Subcutaneous abdominal adipose tissue (tissue), 5 donors: ENCODE measurements at regions not wholly inside any gene's neighbourhood (a gene's known extent, or its start where the extent isn't known, plus 50 kb on each side); places are given as distances from the start of the nearest gene placed in this dataset.

Source experiments
- H3K27ac ChIP-seq: one replicate; pipeline ENCODE4 v1.7.0; 2013; ENCODE audit warnings: low read depth, mild to moderate bottlenecking, inconsistent platforms, low read length, moderate library complexity
- H3K27me3 ChIP-seq, 5 donors: one replicate each; pipeline ENCODE4 v1.7.0; 2013; ENCODE audit warnings: low read length in 5 of 5, inconsistent platforms in 1 of 5; ENCODE audit not compliant: control insufficient read depth in 5 of 5, insufficient read depth in 4 of 5
- H3K36me3 ChIP-seq, 5 donors: one replicate each; pipeline ENCODE4 v1.7.0; 2013; ENCODE audit warnings: low read length in 5 of 5; ENCODE audit not compliant: control insufficient read depth in 5 of 5, insufficient read depth in 5 of 5
- H3K4me1 ChIP-seq, 5 donors: one replicate each; pipeline ENCODE4 v1.7.0; 2013; ENCODE audit warnings: low read length in 5 of 5, mild to moderate bottlenecking in 3 of 5, moderate library complexity in 1 of 5; ENCODE audit not compliant: control insufficient read depth in 5 of 5, insufficient read depth in 5 of 5
- H3K4me3 ChIP-seq, 5 donors: one replicate each; pipeline ENCODE4 v1.7.0; 2013; ENCODE audit warnings: low read length in 5 of 5, low read depth in 1 of 5
- H3K9ac ChIP-seq, 5 donors: one replicate each; pipeline ENCODE4 v1.7.0; 2013; ENCODE audit warnings: low read length in 5 of 5, mild to moderate bottlenecking in 4 of 5, moderate library complexity in 3 of 5
- H3K9me3 ChIP-seq, 5 donors: one replicate each; pipeline ENCODE4 v1.7.0; 2013; ENCODE audit warnings: low read length in 5 of 5; ENCODE audit not compliant: control insufficient read depth in 5 of 5
- donor health status: healthy.
- donor health status: healthy.
- donor health status: healthy.
- donor health status: healthy.
- donor health status: healthy.

GRCh38 chr6:137749696-137750211 is 117.3 kb upstream of the TNFAIP3 start:
- H3K9me3 ChIP-seq, result no peaks in the 10 kb centered on the region
- peak overlapping the region in 4 of 5 donors; percentile 3 to 36 (median 24) for H3K4me3 ChIP-seq
- no peak overlapping the region for H3K27ac ChIP-seq

DNA sequence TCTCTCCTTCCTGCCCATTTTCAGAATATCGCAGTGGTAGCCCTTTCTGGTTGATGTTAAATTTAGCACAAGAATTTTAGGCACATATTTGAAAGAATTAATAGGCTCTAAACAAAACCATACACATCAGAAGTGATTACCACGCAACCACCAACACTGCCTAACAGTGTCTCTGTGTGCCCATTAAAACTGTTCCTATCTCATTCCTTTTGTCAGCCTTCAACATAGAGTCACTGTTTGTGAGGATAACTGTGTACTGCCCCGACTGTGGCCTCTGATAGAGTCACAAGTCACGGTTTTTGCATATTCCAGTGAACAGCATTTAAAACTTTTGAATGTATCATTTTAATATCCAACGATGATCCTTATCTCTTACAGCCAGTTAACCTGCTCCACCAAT is 116.8 kb upstream of the TNFAIP3 start:
- Histone ChIP-seq H3K27me3 (no peaks in the 10 kb centered on the region), H3K9ac (no peak overlapping the region), H3K27ac (no peak overlapping the region), H3K9me3 (no peaks in the 10 kb centered on the region), H3K4me1 (peaks cover 0 to 14% (median 6%) of the 10 kb centered on the region in 5 donors), H3K36me3 (no peaks in the 10 kb centered on the region), H3K4me3 (peak overlapping the region in 1 of 5 donors; percentile 28)

More at GRCh38 chr6:137749696-137750211, 117.3 kb upstream of the TNFAIP3 start:
- Histone ChIP-seq H3K4me1 (peaks cover 0 to 14% (median 6%) of the 10 kb centered on the region in 5 donors), H3K36me3 (no peaks in the 10 kb centered on the region), H3K9ac (no peak overlapping the region), H3K27me3 (no peaks in the 10 kb centered on the region)

DNA sequence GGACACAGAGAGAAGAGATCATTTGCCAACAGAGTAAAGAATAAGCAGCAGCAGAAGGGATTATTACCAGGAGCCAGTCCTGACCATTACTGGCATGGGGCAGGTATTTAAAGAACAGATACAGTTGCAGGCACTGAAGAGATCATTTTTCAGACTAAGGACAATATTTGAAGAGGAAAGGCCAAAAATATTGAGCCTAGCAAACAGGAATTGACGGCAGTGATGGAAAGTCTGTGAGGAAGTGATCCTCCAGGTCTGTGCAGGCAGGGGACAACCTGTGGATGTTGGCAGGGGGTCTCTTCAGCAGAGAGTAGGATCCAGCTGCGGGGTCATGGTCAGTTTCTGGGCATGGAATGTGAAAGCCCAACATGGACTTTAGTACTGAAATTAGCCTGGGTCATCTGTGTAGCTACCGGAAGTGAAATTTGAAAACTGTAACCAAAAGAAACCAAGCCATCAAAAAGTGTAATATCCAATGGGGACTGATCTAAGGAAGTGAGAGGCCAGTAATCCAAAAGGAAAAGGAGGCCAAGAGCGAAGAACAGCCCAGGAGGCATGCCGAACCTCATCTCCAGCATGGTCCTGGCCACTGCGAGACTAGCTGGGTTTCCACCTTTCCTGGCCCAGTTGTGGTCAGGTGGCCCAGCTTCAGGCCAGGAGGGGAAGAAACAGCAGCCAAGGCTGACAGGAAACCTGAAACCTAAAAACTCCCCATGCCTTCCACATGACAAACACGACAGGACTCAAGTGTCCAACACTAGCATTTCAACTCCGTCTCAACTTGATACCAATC is 115.1 kb upstream of the TNFAIP3 start:
- Histone ChIP-seq H3K9me3 (no peaks in the 10 kb centered on the region), H3K36me3 (no peaks in the 10 kb centered on the region), H3K27me3 (peaks cover 0 to 2% (median 0%) of the 10 kb centered on the region in 5 donors), H3K4me1 (peaks cover 0 to 14% (median 6%) of the 10 kb centered on the region in 5 donors), H3K9ac (no peak overlapping the region), H3K27ac (no peak overlapping the region), H3K4me3 (no peak overlapping the region)

- Histone ChIP-seq H3K9ac (no peak overlapping the region), H3K9me3 (no peaks in the 10 kb centered on the region), H3K4me3 (no peak overlapping the region), H3K4me1 (peaks cover 0 to 7% (median 6%) of the 10 kb centered on the region in 5 donors), H3K36me3 (no peaks in the 10 kb centered on the region), H3K27me3 (peaks cover 0 to 2% (median 0%) of the 10 kb centered on the region in 5 donors), H3K27ac (no peak overlapping the region)
These were observed 112.7 kb upstream of the TNFAIP3 start for GRCh38 chr6:137754366-137754765.

DNA sequence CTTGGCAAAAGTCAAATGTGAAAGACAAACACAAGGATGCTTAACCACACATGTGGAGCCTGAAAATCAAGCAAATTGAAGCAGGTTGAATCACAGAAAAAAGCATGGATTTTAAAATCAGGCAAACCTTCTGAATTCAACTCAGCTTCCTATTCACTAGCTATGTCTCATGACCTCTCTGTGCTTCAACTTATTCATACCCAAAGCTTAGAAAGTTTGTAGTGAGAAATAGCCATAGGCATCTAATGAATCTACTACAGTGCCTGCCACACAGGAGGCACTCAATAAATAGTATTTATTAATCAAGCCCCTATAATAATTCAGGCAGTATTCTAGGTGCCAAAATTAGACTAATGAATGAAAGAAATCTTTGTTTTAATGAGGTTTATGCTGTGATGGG is 112.2 kb upstream of the TNFAIP3 start:
- peaks cover 0 to 2% (median under 1%) of the 10 kb centered on the region in 5 donors for H3K4me1 ChIP-seq
- H3K9ac ChIP-seq, result no peak overlapping the region
- H3K27me3 ChIP-seq, result peaks cover 0 to 2% (median 0%) of the 10 kb centered on the region in 5 donors
- no peaks in the 10 kb centered on the region for H3K9me3 ChIP-seq
- H3K4me3 ChIP-seq, result no peak overlapping the region
- H3K27ac ChIP-seq, result no peak overlapping the region
- no peaks in the 10 kb centered on the region for H3K36me3 ChIP-seq

DNA sequence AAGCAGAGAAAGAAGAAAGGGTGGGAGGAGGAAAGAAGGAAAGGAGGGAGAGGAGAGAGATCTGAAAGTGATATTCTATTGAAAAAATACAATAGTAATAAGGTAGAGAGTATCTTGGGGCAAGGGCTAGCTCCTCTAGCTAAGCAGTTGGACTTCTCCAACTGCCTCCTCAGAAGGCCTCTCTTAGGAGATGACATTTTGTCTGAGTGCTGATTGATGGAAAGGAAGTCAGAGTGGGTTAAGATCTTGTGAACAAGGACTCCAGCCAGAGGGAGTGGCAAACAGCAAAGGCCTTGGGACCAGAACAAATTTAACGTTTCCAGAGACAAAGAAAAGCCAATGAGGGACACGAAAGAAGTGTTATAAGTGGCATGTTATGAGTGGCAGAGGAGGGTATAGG is 111.8 kb upstream of the TNFAIP3 start:
- Histone ChIP-seq H3K9ac (no peak overlapping the region), H3K4me1 (no peaks in the 10 kb centered on the region), H3K27me3 (peaks cover 0 to 2% (median 0%) of the 10 kb centered on the region in 5 donors), H3K27ac (no peak overlapping the region), H3K36me3 (no peaks in the 10 kb centered on the region), H3K9me3 (no peaks in the 10 kb centered on the region), H3K4me3 (no peak overlapping the region)

DNA sequence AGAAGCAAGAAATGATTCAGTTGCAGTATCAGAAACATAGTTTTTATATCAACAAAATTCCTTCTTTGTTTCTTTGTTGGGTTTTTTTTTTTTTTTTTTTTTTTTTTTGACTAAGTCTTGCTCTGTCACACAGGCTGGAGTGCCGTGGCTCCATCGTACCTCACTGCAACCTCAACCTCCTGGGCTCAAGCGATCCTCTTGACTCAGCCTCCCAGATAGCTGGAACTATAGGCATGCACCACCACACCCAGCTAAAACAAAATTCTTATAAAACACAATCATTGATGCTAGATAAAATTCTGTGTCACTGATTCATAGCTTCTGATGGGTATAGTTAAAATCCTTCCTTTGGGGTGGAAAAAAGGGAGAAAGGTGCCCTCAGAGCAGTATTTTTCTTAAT is 110.3 kb upstream of the TNFAIP3 start:
- Histone ChIP-seq H3K36me3 (no peaks in the 10 kb centered on the region), H3K9me3 (no peaks in the 10 kb centered on the region), H3K27ac (no peak overlapping the region), H3K4me1 (peaks cover 0 to 9% (median 0%) of the 10 kb centered on the region in 5 donors), H3K27me3 (peaks cover 0 to 2% (median 0%) of the 10 kb centered on the region in 5 donors), H3K9ac (no peak overlapping the region), H3K4me3 (no peak overlapping the region)

GRCh38 chr6:137758661-137759060 is 108.4 kb upstream of the TNFAIP3 start:
- no peak overlapping the region for H3K27ac ChIP-seq
- no peaks in the 10 kb centered on the region for H3K9me3 ChIP-seq
- peaks cover 0 to 9% (median 0%) of the 10 kb centered on the region in 5 donors for H3K4me1 ChIP-seq
- H3K27me3 ChIP-seq, result peaks cover 0 to 2% (median 0%) of the 10 kb centered on the region in 5 donors
- H3K4me3 ChIP-seq, result no peak overlapping the region
- no peaks in the 10 kb centered on the region for H3K36me3 ChIP-seq
- H3K9ac ChIP-seq, result no peak overlapping the region

GRCh38 chr6:137759624-137760023 is 107.4 kb upstream of the TNFAIP3 start:
- Histone ChIP-seq H3K36me3 (no peaks in the 10 kb centered on the region), H3K27ac (no peak overlapping the region), H3K4me1 (peaks cover 0 to 9% (median 0%) of the 10 kb centered on the region in 5 donors)

DNA sequence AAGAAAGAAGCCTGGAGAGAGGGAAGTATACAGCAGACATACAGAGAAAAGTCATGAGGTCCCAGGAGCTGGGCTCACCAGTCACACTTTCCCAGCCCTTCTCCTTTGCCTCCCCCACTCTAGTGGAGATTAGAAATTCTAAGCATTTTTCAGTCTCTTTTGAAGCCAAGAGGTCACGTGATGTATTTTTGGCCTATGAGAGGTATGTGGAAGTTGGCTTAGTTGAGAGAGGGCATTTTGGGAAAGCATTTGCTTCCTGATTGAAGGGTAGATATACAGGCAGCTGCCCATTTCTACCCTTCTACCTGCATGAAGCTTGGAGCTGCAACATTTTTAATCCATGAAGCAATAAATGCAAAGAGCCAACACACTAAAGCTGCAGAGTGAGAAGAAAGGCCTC is 106.0 kb upstream of the TNFAIP3 start:
- H3K9me3 ChIP-seq, result no peaks in the 10 kb centered on the region
- H3K27me3 ChIP-seq, result no peaks in the 10 kb centered on the region

More at GRCh38 chr6:137759624-137760023, 107.4 kb upstream of the TNFAIP3 start:
- Histone ChIP-seq H3K27me3 (peaks cover 0 to 2% (median 0%) of the 10 kb centered on the region in 5 donors), H3K4me3 (no peak overlapping the region), H3K9ac (no peak overlapping the region), H3K9me3 (no peaks in the 10 kb centered on the region)

More for the DNA sequence above, 106.0 kb upstream of the TNFAIP3 start:
- Histone ChIP-seq H3K4me1 (peaks cover 0 to 9% (median 0%) of the 10 kb centered on the region in 5 donors), H3K36me3 (no peaks in the 10 kb centered on the region), H3K9ac (no peak overlapping the region), H3K27ac (no peak overlapping the region), H3K4me3 (no peak overlapping the region)
